Right cardiac atrium (tissue), 5 donors: ENCODE measurements at regions not wholly inside any gene's neighbourhood (a gene's known extent, or its start where the extent isn't known, plus 50 kb on each side); places are given as distances from the start of the nearest gene placed in this dataset.
A peak's percentile ranks its signal among the peaks of the same experiment; 100 is the strongest.

Experiments used
- ATAC-seq, 2 donors: fragments of 200-7000 bp; cut with Tn5 transposase; one replicate each; pipeline versions ENCODE4 v1.8.0 to v1.9.1; 2020; ENCODE audit warnings: moderate library complexity in 2 of 2, mild to moderate bottlenecking in 1 of 2
- DNase-seq, 3 donors: peaks; one replicate each; pipeline ENCODE4 v3.0.0-alpha.2; 2020
- H3K27ac ChIP-seq: one replicate; pipeline ENCODE4 v1.5.1; 2013; ENCODE audit warnings: mild to moderate bottlenecking, low read length, control low read depth, moderate library complexity
- H3K27me3 ChIP-seq: one replicate; pipeline ENCODE4 v1.6.1; 2013; ENCODE audit not compliant: control insufficient read depth, insufficient read depth
- H3K4me1 ChIP-seq: one replicate; pipeline ENCODE4 v1.6.1; 2013; ENCODE audit warnings: low read length; ENCODE audit not compliant: control insufficient read depth, insufficient read depth
- H3K4me3 ChIP-seq: one replicate; pipeline ENCODE4 v1.5.1; 2013; ENCODE audit warnings: low read length, control low read depth
- H3K9me3 ChIP-seq: one replicate; pipeline ENCODE4 v1.6.1; 2013; ENCODE audit warnings: low read length; ENCODE audit not compliant: control insufficient read depth
- WGBS: extraction: QIAGEN DNeasy Blood & Tissue Kit; methylation state at CpG from one replicate; pipeline ENCODE4 v1.1.7; 2013; 5-methylcytosine and 5-hydroxymethylcytosine counted together
- intact Hi-C, 4 donors: fragments of 100-400 bp; cut with DNase I; formaldehyde crosslinking; loops; one replicate each; pipeline versions ENCODE4 v1.11.0 to v1.14.0; 2022 to 2023
- donor health status: healthy with polysubstance abuse.
- donor health status: DM: no; HTN: yes; CAD: no.
- donor health status: DM: no; HTN: no; CAD: no.
- donor health status: DM: no; HTN: yes; CAD: no; lungs with severe emphysema.
- donor health status: DM: yes; HTN: yes; CAD: no.

GRCh38 chr14:54337314-54337713 lies 59.5 kb upstream of the CDKN3 start:
- no peak for DNase-seq
- H3K9me3 ChIP-seq: no peaks in the 10 kb centered on the region
- no peak for ATAC-seq
- no peaks in the 10 kb centered on the region for H3K27me3 ChIP-seq
- intact Hi-C loops: no loop called here
- no peaks in the 10 kb centered on the region for H3K4me1 ChIP-seq
- WGBS: 82% methylated on average over 10 of the region's 10 CpGs
- no peak overlapping the region for H3K27ac ChIP-seq
- no peak overlapping the region for H3K4me3 ChIP-seq

- DNase-seq (no peak), ATAC-seq (no peak)
- Histone ChIP-seq H3K9me3 (no peaks in the 10 kb centered on the region), H3K4me3 (no peak overlapping the region), H3K27me3 (no peaks in the 10 kb centered on the region), H3K27ac (no peak overlapping the region), H3K4me1 (no peaks in the 10 kb centered on the region)
- 53% methylated on average over 6 of the region's 6 CpGs for WGBS
- intact Hi-C loops: no loop called here
Measured at GRCh38 chr14:54338696-54339317, 58.0 kb upstream of the CDKN3 start.

- WGBS: 65% methylated on average over 2 of the region's 2 CpGs
- H3K4me3 ChIP-seq: no peak overlapping the region
Measured at GRCh38 chr14:54339771-54340170, 57.0 kb upstream of the CDKN3 start.

GRCh38 chr14:54342806-54343205 lies 54.0 kb upstream of the CDKN3 start:
- no peaks in the 10 kb centered on the region for H3K27me3 ChIP-seq
- ATAC-seq (no peak), DNase-seq (no peak)
- H3K4me1 ChIP-seq: no peaks in the 10 kb centered on the region
- 82% methylated on average over 3 of the region's 3 CpGs for WGBS
- no peak overlapping the region for H3K4me3 ChIP-seq
- intact Hi-C loops: loop anchor here in 3 of 4 donors (10.0 kb wide), 3 partner anchors 798 to 1048 kb away; no protein-coding TSS in a partner anchor
- H3K9me3 ChIP-seq: no peaks in the 10 kb centered on the region
- no peak overlapping the region for H3K27ac ChIP-seq

More at GRCh38 chr14:54339771-54340170, 57.0 kb upstream of the CDKN3 start:
- Histone ChIP-seq H3K4me1 (no peaks in the 10 kb centered on the region), H3K27me3 (no peaks in the 10 kb centered on the region), H3K9me3 (no peaks in the 10 kb centered on the region), H3K27ac (no peak overlapping the region)
- DNase-seq (no peak), ATAC-seq (no peak)
- intact Hi-C loops: loop anchor here in 3 of 4 donors (10.0 kb wide), 3 partner anchors 795 to 1045 kb away; no protein-coding TSS in a partner anchor

GRCh38 chr14:54343272-54344121 lies 53.3 kb upstream of the CDKN3 start:
- ATAC-seq (peak; percentile 59 to 65), DNase-seq (peak; percentile 27 to 70 (median 58))
- H3K4me1 ChIP-seq: no peaks in the 10 kb centered on the region
- H3K27me3 ChIP-seq: no peaks in the 10 kb centered on the region
- WGBS: 61% methylated on average over 18 of the region's 18 CpGs
- H3K4me3 ChIP-seq: no peak overlapping the region
- intact Hi-C loops: loop anchor here in 3 of 4 donors (10.0 kb wide), 3 partner anchors 799 to 1049 kb away; no protein-coding TSS in a partner anchor
- H3K27ac ChIP-seq: no peak overlapping the region
- H3K9me3 ChIP-seq: no peaks in the 10 kb centered on the region

GRCh38 chr14:54344445-54344844 lies 52.4 kb upstream of the CDKN3 start:
- Histone ChIP-seq H3K27me3 (no peaks in the 10 kb centered on the region), H3K4me1 (peaks cover 3% of the 10 kb centered on the region), H3K27ac (no peak overlapping the region), H3K9me3 (no peaks in the 10 kb centered on the region), H3K4me3 (no peak overlapping the region)
- ATAC-seq: peak in 1 of 2 donors; percentile 47
- DNase-seq: no peak
- intact Hi-C loops: loop anchor here in 3 of 4 donors (10.0 kb wide), 3 partner anchors 800 to 1050 kb away; no protein-coding TSS in a partner anchor
- 39% methylated on average over 6 of the region's 6 CpGs for WGBS

- Histone ChIP-seq H3K27me3 (no peaks in the 10 kb centered on the region), H3K4me3 (no peak overlapping the region), H3K9me3 (no peaks in the 10 kb centered on the region), H3K4me1 (peaks cover 3% of the 10 kb centered on the region), H3K27ac (no peak overlapping the region)
- 91% methylated on average over 5 of the region's 5 CpGs for WGBS
- intact Hi-C loops: loop anchor here in 3 of 4 donors (5.0 to 10.0 kb wide), 5 partner anchors 801 to 1051 kb away; no protein-coding TSS in a partner anchor
- DNase-seq: no peak
- ATAC-seq: no peak
Measured at GRCh38 chr14:54346257-54346656, 50.5 kb upstream of the CDKN3 start.
